NCI-H510A treated with DMSO at 0.1 percent for 48 hours (cell line): ENCODE measurements at regions not wholly inside any gene's neighbourhood (a gene's known extent, or its start where the extent isn't known, plus 50 kb on each side); places are given as distances from the start of the nearest gene placed in this dataset.
"Not testable (repeated sequence)": the region's sequence is repeated elsewhere in the genome, so short reads cannot be mapped to it uniquely, and the experiment has no call there.

Experiments used
- DNase-seq: peaks from one replicate; lab custom pipeline; 2025; lab: John Stamatoyannopoulos, UW

DNA sequence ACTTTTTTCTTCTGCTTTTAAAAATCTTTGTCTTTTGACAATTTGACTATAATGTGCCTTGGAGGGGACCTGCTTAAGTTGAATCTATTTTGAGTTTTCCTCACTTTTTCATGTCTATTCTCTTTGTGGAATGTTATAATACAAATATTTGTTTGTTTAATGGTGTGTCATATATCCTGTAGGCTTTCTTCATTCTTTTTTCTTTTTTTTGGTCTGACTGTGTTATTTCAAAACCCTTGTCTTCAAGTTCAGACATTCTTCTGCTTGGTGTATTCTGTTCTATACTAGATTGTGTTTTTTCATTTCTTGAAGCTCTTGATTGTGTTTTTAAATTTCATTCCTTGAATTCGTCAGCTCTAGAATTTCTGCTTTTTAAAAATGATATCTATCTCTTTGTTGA, 228.2 kb downstream of the STK31 start:
- no peak for DNase-seq

- peak; percentile 59 for DNase-seq
These were observed 229.0 kb downstream of the STK31 start for GRCh38 chr7:23938937-23939552.

GRCh38 chr7:23939747-23940146, 229.7 kb downstream of the STK31 start:
- DNase-seq = not testable (repeated sequence)

DNA sequence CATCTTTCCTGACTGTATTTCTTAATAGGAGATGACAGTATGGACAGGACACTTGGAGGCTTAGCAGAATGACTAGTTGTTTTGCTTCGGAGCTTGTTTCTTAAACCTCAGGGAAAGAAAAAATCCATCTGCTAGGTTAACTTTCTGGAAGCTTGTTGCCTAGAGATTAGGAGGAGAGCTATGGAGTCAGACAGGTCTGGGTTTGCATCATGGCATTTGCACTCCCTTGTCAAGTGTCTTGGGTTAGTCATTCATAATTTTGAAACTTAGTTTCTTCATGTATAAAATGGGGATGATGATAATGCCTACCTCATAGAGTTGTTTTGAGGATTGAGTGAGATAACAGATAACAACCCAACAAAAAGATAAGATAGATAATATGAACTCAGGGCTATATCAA, 231.5 kb downstream of the STK31 start:
- DNase-seq = no peak

DNA sequence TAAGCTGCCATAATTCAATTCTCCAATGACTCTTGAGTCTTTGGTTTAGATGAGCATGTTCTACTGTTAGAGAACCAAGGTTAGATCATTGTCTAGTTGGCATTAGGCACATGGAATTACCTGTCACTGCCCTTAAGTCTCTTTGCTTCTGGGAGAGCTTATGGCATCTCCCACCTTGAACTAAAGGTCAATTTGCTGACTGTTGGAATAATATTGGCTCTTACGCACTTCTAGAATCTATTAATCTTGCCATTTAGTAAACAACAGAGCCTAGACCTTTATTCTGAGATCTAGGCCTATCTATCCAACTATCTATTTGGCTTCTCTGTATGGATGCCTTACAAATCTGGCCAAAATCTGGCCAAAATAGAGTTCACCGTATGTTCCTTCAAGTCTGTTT, 232.0 kb downstream of the STK31 start:
- no peak for DNase-seq

GRCh38 chr7:23944131-23944530, 234.1 kb downstream of the STK31 start:
- DNase-seq = no peak

GRCh38 chr7:23945472-23945871, 235.5 kb downstream of the STK31 start:
- DNase-seq = no peak

GRCh38 chr7:23955145-23955544, 245.1 kb downstream of the STK31 start:
- no peak for DNase-seq

GRCh38 chr7:23955600-23956149, 245.7 kb downstream of the STK31 start:
- no peak for DNase-seq

DNA sequence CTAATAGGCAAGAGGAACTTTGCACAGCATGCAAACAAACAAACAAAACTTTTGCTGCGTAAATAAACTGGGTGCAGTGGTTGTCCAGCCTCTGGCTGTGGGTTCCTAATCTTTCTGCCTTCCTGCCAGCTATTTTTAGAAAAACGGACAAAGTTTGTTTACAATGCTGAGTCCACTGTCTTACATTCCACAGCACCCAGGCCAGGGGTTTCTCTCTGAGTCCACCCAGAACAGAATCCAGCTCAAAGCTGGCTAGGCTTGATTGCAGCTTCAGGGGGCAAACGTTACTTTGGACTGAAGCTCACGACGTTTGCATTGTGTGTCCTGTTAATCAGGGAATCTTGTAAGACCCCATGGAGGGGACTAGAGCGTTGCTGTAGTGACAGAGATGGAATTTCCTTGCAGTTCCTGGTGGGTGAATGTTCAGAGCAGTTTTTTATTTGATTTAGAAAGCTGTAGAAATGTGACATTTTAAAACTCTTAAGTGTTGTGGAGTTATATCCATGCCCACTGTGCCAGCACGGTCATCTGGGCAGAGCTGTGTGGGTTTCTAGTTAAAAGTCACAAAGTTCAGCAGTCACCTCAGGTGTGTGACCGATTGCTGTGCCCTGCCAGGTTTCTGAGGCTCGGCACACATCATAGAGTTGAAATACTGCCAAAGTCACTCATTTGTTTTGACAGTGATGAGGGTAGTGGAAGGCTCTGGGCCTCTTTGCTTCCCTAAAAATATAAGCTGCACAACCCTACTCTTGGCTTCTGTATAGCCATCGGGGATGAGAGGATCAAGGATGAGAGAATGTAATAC, 247.0 kb downstream of the STK31 start:
- DNase-seq = no peak

GRCh38 chr7:23959821-23960220, 249.8 kb downstream of the STK31 start:
- no peak for DNase-seq

DNA sequence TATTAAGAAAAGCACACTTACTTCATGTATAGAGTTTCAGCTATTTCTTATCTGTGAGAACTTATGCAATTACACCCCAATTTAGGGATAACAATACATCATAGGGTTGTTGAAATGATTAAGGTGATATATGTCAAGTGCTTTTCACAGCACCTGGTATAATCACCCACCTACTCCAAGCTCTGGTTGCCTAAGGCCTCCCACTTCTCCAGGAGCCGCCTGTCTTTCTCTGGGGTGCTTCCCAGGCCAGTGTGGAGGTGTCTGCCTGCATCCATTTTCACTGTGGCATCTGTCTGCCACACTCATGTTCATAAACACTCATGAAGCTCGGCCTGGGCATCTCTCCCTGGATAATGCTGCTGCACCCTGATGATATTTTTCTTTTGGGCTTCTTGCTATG, 250.3 kb downstream of the STK31 start:
- no peak for DNase-seq

- DNase-seq = no peak
These were observed 253.6 kb downstream of the STK31 start for GRCh38 chr7:23963461-23964165.

- DNase-seq = no peak
These were observed 254.7 kb downstream of the STK31 start for GRCh38 chr7:23964715-23965114.

GRCh38 chr7:23965296-23965695, 255.3 kb downstream of the STK31 start:
- DNase-seq = no peak

DNA sequence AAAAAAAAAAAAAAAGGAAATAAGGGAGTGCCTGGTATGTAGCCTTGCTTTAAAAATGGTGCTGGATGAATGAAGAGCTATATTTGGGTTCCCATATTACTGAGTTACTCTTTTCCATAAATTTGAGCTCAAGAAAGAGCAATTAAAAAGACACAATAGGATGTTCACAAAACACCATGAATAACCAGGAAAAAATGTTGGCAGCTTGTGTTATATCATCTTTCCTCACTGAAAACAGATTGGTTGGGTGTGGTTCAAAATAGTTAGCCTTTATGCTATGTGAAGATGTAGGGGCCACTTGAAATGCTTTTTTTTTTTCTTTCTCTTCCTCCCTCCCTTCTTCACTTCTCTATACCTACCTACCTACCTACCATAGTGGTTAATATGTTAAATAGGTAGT, 256.9 kb downstream of the STK31 start:
- no peak for DNase-seq

DNA sequence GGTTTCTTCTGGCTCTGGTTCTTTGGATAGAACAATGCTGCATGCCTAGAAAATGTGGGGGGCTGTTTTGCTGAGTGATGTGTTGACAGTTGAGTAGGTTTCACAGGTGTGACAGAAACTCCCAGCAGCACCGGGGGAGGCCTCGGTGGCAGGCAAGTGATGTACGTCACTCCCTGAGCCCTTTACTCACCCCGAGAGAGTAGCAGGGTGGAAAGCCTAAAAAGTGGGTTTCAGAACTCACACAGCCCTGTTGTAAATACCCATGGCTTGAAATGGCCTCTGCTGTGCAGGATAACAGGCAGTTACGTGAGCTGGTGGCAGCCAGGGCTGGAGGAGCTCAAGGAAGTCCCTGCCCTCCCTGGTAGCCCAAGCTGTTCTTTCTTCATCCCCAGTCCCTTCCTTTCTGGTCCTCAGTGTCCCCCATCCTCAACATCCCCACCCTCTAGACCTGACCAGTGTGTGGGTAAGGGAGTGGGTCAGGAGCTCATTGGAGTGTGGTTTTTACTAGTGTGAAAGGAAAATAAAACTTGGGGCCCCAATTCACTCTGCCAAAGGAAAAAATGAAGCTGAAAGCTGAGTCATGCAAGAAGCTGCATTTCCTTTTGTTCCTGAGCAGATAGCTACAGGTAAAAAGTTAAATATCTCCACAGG, 258.1 kb downstream of the STK31 start:
- no peak for DNase-seq

GRCh38 chr7:23968791-23969190, 258.8 kb downstream of the STK31 start:
- DNase-seq = no peak

DNA sequence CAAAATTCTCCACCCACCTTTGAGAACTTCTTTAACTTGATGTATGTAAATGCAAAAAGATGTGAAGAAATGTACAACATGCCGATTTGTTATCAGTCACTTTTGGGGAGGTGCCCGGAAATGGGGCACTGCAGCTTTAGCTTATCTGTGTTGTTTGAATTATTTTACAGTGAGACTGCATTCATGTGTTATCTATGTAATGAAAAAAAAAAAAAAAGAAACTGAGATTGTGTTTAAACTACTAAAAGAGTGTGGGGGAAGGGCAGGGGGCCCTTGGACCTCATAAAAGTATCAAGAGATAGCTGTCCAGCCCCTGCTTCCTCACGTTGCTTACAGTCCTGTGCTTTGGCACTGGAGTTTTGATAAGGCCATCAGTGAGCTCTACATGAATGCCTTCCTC, 259.4 kb downstream of the STK31 start:
- DNase-seq = no peak

DNA sequence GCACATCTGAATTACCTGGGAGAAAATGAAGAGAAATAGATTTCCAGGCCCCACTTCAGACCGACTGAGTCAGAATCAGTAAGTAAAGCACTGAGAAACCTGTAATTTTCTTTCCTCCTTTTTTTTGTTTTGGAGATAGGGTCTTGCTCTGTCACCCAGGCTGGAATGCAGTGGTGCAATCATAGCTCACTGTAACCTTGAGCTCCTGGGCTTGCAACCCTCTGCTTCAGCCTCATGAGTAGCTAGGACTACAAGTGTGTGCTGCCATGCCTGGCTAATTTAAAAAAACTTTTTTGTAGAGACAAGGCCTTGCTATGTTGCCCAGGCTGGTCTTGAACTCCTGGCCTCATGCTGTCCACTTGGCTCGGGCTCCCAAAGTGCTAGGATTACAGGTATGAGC, 260.2 kb downstream of the STK31 start:
- DNase-seq = no peak

GRCh38 chr7:23971031-23971430, 261.0 kb downstream of the STK31 start:
- DNase-seq = no peak

- no peak for DNase-seq
These were observed 262.0 kb downstream of the STK31 start for GRCh38 chr7:23972057-23972456.
